C1 segment of cervical spinal cord (tissue), 14 donors: ENCODE measurements at regions not wholly inside any gene's neighbourhood (a gene's known extent, or its start where the extent isn't known, plus 50 kb on each side); places are given as distances from the start of the nearest gene placed in this dataset.

Experiments
- DNase-seq, 14 donors: peaks; one replicate each; lab custom pipeline; 2025; lab: John Stamatoyannopoulos, UW

DNA sequence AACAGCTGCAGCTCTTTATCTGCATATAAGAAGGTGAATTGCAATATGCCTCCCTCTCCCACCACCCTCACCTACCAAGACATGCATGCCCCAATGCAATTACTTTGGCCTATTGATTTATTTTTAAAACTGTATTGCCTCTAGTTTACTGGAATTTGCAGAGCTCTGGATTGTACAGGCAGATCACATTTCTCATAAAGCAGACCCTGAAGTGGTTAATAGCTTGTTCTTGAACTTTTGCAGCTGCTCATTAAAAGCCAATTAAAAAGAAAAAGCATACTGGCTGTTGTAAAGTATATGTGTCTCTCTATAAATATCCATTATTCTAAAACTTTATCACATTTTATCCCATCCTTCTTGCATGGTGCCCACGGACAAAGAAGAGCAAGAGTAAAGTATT lies 221.5 kb upstream of the TOPAZ1 start:
- no peak for DNase-seq

DNA sequence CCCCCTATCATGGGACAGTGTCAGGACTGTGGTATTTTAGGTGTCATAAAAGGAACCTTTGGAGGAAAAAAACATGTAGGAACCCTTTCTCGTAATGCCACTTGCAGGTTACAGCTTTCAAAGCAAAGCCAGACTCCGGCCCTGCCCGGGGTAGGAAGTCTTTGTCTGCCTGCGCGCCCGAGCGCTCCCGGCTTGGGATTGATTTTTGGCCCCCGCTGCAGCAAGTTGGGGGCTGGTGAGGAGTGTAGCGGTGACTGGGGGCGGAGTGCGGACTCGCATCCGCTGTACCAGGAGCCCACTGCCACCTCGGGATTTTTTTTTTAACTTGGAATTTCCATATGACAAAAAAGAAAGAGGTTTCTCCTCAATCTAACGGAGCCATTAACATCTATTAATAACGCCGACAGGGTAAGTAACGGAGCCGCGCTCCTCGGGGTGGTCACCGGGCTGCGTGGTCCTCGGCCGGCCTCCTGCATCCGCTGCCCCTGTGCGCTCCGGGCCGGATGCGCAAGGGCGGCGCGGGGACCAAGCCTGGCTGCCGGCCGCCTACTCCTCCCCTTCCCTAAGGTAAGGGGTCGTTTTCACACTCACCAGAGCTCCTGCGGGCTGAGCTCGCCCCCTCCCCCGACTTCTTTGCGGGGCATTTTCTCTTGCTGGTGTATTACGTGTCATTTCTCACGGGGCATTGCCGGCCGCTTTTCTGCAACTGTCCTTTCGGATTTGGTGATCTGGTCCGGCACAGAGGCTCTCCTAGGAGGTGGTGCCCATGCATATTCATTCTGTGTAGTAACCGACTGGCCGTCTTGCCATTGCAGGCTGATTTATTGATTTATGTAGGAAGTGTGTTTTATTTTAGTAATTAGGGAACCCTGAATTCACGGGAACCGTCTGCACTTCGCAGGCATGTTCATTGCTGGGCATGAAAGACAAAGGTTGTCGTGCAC lies 219.8 kb upstream of the TOPAZ1 start:
- DNase-seq = no peak

- DNase-seq = no peak
These were observed 217.6 kb upstream of the TOPAZ1 start for GRCh38 chr3:44023961-44024593.

DNA sequence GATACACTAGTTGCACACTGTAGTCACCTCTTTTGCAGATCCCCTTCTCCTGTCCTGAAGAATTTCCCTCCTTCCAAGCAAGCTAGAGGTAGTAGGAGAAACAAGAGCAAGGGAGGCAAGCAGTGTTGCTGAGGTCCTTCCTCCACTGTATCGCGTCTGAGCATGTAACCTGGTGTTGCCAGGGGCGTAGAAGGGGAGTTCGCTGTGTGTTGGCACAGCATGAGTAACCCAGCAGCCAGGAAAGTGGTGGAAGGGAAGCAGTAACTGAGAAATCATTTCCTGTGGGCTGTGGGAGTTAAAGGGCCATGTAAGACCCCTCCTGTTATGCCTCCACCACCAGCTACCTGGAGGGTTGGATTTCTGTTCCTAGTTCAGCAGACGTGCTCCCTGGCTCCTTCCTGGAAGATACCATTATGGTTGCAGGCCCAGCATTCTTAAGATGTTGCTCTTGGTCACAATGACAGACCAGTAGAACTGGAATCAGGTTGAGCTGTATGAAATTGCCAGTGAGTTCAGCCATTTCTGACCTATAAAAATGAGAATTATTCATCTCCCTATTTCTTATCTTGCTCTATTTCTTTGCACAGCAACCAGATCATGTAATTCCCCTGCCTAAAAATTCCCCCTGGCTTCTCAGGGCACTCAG lies 215.3 kb upstream of the TOPAZ1 start:
- DNase-seq = no peak

- DNase-seq = no peak
These were observed 212.6 kb upstream of the TOPAZ1 start for GRCh38 chr3:44029100-44029499.

- DNase-seq = no peak
These were observed 211.4 kb upstream of the TOPAZ1 start for GRCh38 chr3:44030285-44030684.

DNA sequence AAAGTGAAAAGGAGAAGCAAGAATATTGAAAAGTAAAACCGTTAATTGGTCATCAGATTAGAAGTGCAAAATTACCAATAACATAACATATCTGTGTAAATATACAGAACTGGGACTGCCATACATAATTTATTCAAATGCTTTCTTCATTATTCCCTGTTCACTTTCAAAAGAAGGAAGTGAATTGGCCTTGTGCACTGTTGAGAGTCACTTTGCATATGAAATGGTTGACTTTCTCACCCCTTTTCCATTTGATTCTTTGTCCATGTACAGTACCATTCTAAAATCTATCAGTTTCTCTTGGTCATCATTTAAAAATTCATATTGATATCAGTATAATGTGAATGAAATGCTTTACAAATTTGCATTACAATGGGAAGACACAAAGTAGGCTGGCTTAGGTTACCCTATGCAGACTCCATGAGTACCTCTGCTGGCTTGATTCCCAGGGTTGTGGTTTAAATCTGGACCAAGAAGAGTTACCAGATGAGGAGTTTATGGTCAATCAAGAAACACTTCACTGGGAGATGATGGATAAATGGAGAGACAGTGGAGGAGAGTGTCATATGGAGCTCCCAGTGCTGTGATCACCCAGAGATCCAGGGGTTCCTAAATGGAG lies 210.9 kb upstream of the TOPAZ1 start:
- DNase-seq = no peak

DNA sequence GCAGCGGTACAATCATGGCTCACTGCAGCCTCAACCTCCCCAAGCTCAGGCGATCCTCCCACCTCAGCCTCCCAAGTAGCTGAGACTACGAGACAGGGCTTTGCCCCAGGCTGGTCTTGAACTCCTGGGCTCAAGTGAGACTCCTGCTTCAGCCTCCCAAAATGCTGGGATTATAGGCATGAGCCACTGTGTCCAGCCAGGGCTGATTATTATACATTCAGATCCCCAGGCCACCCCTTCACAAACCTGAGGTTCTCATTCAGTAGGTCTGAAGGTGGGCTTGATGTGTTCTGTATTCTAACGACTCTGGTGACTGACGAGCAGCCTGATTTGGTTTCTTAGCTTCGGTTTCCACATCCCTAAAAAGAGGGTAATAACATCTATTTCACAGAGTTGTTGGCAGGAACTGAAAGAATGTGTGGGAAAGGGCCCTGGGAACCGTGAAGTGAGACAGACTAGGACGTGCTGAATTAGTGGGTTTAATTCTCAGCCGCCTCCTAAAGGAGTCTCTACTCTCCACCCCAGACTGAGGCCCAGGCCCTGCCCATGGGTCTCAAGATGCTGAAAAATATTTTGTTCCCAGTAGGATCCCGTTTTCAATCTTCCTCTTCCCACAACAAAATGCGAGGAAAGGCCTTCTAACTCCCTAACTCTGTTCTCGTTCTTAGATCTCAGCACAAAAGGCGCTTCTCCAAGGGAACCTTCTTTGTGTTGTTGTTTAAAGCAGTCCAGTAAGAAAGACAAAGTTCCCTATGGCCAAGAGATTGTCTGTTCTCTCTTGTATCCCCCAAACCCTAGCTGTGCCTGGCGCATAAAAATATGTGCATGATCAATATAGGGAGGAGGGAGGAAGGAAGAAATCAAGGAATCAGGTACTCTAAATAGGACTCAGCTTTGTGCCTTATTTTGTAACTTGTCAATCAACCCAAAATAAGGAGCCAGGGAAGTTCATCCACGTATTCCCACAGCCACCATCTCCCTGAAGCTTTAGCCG lies 210.0 kb upstream of the TOPAZ1 start:
- no peak for DNase-seq

DNA sequence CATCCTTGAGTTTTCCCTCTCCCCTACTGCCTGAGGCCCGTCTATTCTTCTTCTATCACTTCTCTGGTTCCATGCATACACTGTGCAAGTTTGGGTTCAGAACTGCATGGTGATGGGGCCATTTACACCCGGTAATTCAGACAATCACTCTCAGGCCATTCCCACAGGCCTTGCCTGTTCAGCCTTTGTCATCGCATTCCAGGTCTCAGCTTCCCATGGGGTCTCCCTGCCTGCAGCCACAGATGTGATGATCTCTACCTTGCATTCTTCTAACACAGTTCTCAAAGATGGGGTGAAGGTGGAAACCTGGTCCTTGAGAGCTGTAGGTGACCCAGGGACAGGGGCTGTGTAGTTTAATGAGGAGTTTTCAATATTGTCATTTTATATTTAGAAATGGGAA lies 209.2 kb upstream of the TOPAZ1 start:
- DNase-seq = no peak

DNA sequence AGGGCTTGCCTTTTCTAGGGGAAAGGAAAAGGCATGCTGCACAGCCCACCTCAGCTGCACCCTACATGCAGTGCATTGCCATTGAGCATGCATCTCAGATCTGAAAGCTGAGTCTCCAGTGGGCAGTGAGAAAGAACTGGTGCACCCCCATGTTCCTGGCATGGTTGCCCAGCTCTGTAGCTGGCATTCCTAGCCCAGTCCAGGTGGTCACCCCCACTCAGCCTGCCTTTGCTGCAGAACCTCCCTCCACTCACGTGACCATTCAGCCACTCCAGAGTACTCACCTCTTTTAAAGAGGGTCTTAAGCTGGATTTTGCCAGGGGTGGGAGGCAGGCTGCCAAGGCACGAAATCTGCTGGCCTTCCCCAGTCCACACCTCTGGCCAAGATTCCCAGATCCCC lies 208.6 kb upstream of the TOPAZ1 start:
- DNase-seq = no peak

DNA sequence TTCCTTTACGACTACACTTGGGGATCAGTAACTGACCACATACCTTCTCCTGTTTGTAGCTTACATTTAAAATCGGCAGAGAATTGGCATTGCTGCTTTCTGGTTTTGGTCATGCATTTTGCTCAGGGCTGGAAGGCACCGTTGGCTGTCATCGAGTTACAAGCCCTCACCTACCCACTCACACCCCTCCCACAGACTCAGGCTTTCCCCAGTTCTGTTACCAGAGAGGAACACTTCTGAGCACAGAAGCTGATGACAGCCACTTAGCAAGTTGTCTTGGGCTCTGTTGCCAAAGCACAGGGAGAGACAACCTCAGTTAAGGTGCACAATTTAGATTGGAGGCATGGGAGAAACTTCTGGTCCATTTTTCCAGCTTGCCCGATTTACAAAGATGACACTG lies 204.8 kb upstream of the TOPAZ1 start:
- DNase-seq = no peak

GRCh38 chr3:44039006-44039405 lies 202.7 kb upstream of the TOPAZ1 start:
- no peak for DNase-seq

- DNase-seq = no peak
These were observed 200.0 kb upstream of the TOPAZ1 start for GRCh38 chr3:44041726-44042125.

DNA sequence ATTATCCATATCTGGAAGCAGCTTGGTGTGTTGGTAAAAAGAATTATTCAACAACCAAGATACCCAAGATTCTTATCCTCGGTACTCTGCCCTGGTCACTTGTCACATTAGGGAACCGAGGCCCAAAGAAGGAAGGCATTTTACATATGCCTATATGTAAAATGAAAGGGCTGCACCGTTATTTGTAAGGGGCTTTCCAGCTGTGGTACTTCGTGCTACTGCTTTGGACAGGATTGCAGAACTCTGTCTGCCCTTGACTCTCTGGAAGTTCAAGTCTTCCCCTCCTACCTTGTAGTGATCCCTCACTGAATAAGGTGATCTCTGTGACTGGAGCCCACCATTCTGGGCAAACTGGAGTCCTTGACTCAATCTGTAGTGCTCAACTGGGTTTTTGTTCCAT lies 198.9 kb upstream of the TOPAZ1 start:
- DNase-seq = no peak

- DNase-seq = no peak
These were observed 196.0 kb upstream of the TOPAZ1 start for GRCh38 chr3:44045476-44046275.

DNA sequence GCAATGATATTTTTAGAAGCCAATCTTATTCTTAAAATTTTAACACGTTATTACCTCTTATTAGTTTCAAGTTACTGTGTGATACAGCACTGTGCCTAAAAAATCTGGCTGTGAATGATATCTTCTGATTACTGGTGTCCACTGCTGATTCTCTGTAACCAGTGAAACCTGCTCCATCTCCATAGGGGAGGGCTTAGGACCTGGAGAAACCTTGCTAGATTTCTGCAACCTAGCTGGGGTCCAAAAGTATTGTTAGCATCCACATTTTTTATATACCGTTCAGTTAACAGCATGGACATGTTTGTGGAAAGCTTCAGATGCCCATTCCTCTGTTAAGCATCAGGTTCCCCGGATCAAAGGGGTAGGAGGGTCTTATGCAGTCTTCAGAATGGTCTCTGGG lies 193.9 kb upstream of the TOPAZ1 start:
- DNase-seq = no peak

DNA sequence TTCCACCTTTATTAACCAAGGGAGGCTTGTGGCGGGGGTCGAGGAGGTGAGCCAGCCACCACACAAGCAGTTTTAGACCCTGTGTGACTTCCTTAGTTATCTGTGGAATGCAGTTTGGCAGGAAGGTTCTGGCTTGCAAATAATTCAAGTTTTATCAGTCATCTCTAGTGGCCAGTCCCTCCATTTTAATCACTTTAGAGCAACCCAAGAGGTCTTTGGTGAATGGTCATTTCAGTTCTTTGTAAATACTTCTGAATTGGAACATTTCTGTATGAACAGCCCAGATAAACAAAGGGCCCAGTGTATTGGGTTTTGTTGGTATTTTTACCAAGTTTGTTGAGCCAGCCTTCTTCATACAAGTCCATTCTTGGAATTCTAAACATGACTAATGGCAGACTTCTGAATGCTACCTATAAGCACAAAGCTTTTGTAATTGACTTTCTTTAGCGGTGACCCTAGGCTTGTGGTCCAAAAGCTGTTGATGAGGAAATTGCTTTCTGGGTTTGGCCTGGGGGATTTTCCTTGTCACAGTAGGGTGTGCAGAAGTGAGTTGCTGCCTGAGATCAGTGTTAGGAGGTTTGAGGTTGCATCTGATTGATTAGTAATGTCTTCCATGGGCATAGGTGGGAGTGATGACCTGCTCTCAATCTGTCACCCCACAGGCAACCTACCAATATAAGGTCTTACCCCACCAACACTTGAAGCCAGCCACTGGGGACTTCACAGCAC lies 193.3 kb upstream of the TOPAZ1 start:
- no peak for DNase-seq

- DNase-seq = no peak
These were observed 192.7 kb upstream of the TOPAZ1 start for GRCh38 chr3:44048949-44049348.

- peak in 7 of 14 donors; percentile 20 to 73 (median 51) for DNase-seq
These were observed 191.6 kb upstream of the TOPAZ1 start for GRCh38 chr3:44050101-44050500.
